ENCODE measurements at regions not wholly inside any gene's neighbourhood (a gene's known extent, or its start where the extent isn't known, plus 50 kb on each side); places are given as distances from the start of the nearest gene placed in this dataset.
"Not testable (repeated sequence)": the region's sequence is repeated elsewhere in the genome, so short reads cannot be mapped to it uniquely, and the experiment has no call there.

- H3K9me3 Mint-ChIP-seq (ENCODE audit: low read depth) = peaks cover 35% of the 10 kb centered on the region
- no peak overlapping the region for H3K27ac Mint-ChIP-seq (ENCODE audit: unreplicated experiment)
Measured at GRCh38 chr21:25191141-25191540, 416.1 kb downstream of the MRPL39 start.

GRCh38 chr21:25189497-25189896 is 417.8 kb downstream of the MRPL39 start:
- no peak overlapping the region for H3K4me3 Mint-ChIP-seq (ENCODE audit: unreplicated experiment)
- H3K27ac Mint-ChIP-seq (ENCODE audit: unreplicated experiment) = no peak overlapping the region
- no peaks in the 10 kb centered on the region for H3K27me3 Mint-ChIP-seq (ENCODE audit: low read depth)
- TF ChIP-seq CTCF (IDR thresholded peaks at IDR 0.05) = no peak
- no peaks in the 10 kb centered on the region for H3K36me3 Mint-ChIP-seq (ENCODE audit: low read depth)
- H3K4me1 Mint-ChIP-seq (ENCODE audit: low read depth) = no peaks in the 10 kb centered on the region
- H3K9me3 Mint-ChIP-seq (ENCODE audit: low read depth) = peaks cover 35% of the 10 kb centered on the region
- DNase-seq (ENCODE audit: low spot score) = no peak

More at GRCh38 chr21:25191141-25191540, 416.1 kb downstream of the MRPL39 start:
- TF ChIP-seq CTCF (IDR thresholded peaks at IDR 0.05) = no peak
- Mint-ChIP-seq H3K4me1 (ENCODE audit: low read depth) (no peaks in the 10 kb centered on the region), H3K36me3 (ENCODE audit: low read depth) (no peaks in the 10 kb centered on the region), H3K27me3 (ENCODE audit: low read depth) (no peaks in the 10 kb centered on the region), H3K4me3 (ENCODE audit: unreplicated experiment) (no peak overlapping the region)
- DNase-seq (ENCODE audit: low spot score) = no peak

- no peak for DNase-seq (ENCODE audit: low spot score)
- no peaks in the 10 kb centered on the region for H3K27me3 Mint-ChIP-seq (ENCODE audit: low read depth)
- no peak overlapping the region for H3K4me3 Mint-ChIP-seq (ENCODE audit: unreplicated experiment)
- no peaks in the 10 kb centered on the region for H3K4me1 Mint-ChIP-seq (ENCODE audit: low read depth)
- H3K9me3 Mint-ChIP-seq (ENCODE audit: low read depth) = peaks cover 34% of the 10 kb centered on the region
- no peak overlapping the region for H3K27ac Mint-ChIP-seq (ENCODE audit: unreplicated experiment)
- TF ChIP-seq CTCF (IDR thresholded peaks at IDR 0.05) = no peak
- no peaks in the 10 kb centered on the region for H3K36me3 Mint-ChIP-seq (ENCODE audit: low read depth)
Measured at GRCh38 chr21:25188677-25189079, 418.6 kb downstream of the MRPL39 start.

GRCh38 chr21:25186273-25186672 is 421.0 kb downstream of the MRPL39 start:
- H3K4me1 Mint-ChIP-seq (ENCODE audit: low read depth) = no peaks in the 10 kb centered on the region
- TF ChIP-seq CTCF (IDR thresholded peaks at IDR 0.05) = no peak
- no peak overlapping the region for H3K4me3 Mint-ChIP-seq (ENCODE audit: unreplicated experiment)
- no peaks in the 10 kb centered on the region for H3K27me3 Mint-ChIP-seq (ENCODE audit: low read depth)
- H3K36me3 Mint-ChIP-seq (ENCODE audit: low read depth) = no peaks in the 10 kb centered on the region
- H3K27ac Mint-ChIP-seq (ENCODE audit: unreplicated experiment) = no peak overlapping the region
- no peak for DNase-seq (ENCODE audit: low spot score)
- peaks cover 28% of the 10 kb centered on the region for H3K9me3 Mint-ChIP-seq (ENCODE audit: low read depth)

GRCh38 chr21:25183577-25183976 is 423.7 kb downstream of the MRPL39 start:
- Mint-ChIP-seq H3K27me3 (ENCODE audit: low read depth) (no peaks in the 10 kb centered on the region), H3K27ac (ENCODE audit: unreplicated experiment) (no peak overlapping the region), H3K9me3 (ENCODE audit: low read depth) (peaks cover 28% of the 10 kb centered on the region), H3K4me3 (ENCODE audit: unreplicated experiment) (no peak overlapping the region), H3K4me1 (ENCODE audit: low read depth) (no peaks in the 10 kb centered on the region), H3K36me3 (ENCODE audit: low read depth) (no peaks in the 10 kb centered on the region)
- no peak for TF ChIP-seq CTCF (IDR thresholded peaks at IDR 0.05)
- DNase-seq (ENCODE audit: low spot score) = no peak

- H3K4me3 Mint-ChIP-seq (ENCODE audit: unreplicated experiment); H3K4me1 Mint-ChIP-seq (ENCODE audit: low read depth); DNase-seq (ENCODE audit: low spot score); H3K27me3 Mint-ChIP-seq (ENCODE audit: low read depth); H3K36me3 Mint-ChIP-seq (ENCODE audit: low read depth); H3K27ac Mint-ChIP-seq (ENCODE audit: unreplicated experiment): not testable (repeated sequence)
- peaks cover 21% of the 10 kb centered on the region for H3K9me3 Mint-ChIP-seq (ENCODE audit: low read depth)
Measured at GRCh38 chr21:25181690-25182089, 425.6 kb downstream of the MRPL39 start.

Data from chondrocyte (in vitro differentiated cells).